HCT116 (cell line): ENCODE measurements at regions not wholly inside any gene's neighbourhood (a gene's known extent, or its start where the extent isn't known, plus 50 kb on each side); places are given as distances from the start of the nearest gene placed in this dataset.

Experiments used
- ATAC-seq: fragments of 200-7000 bp; cut with Tn5 transposase; 2 replicates; pipeline ENCODE4 v1.9.1; 2020; ENCODE audit warnings: mild to moderate bottlenecking, moderate library complexity
- BruUV-seq: library from RNA; stranded (reverse); fragments of 400-500 nt; replicated peaks from 2 replicates; lab custom pipeline; 2021; lab: Mats Ljungman, UMichigan
- CTCF ChIA-PET: fragments of 300-600 bp; sonication (Branson Sonifier 250); formaldehyde crosslinking; loops from one replicate; lab custom pipeline; 2021; ENCODE audit warnings: antibody characterized with exemption; lab: Charles Lee
- POLR2A ChIA-PET: fragments of 300-600, 350-600 bp; sonication (Branson Sonifier 250); formaldehyde crosslinking; loops from one replicate; lab custom pipeline; 2021; ENCODE audit warnings: antibody characterized with exemption; lab: Charles Lee
- RAD21 ChIA-PET, 2 experiments: fragments of 300-600 bp; sonication (Branson Sonifier 250); formaldehyde crosslinking; loops; one replicate each; lab custom pipeline; 2023; ENCODE audit warnings: low total read pairs in 2 of 2; ENCODE audit not compliant: uncharacterized antibody in 2 of 2, unreplicated experiment in 2 of 2, low non-redundant PET in 1 of 2; lab: Charles Lee
- DNase-seq: peaks from one replicate; pipeline ENCODE4 v3.0.0-alpha.2; 2010; ENCODE audit warnings: low read depth, low spot score
- H2AFZ ChIP-seq: fragments of 200-600 bp; shearing (Covaris generic), sonication (generic); 2 replicates; pipeline ENCODE4 v1.6.1; 2017; ENCODE audit warnings: low read depth, mixed run types, mixed read lengths, antibody characterized with exemption, low read length; ENCODE audit not compliant: poor library complexity, severe bottlenecking
- H3K27ac ChIP-seq: 2 replicates; pipeline ENCODE4 v1.5.1; 2012; ENCODE audit warnings: low read depth, low read length
- H3K27me3 ChIP-seq: fragments of 200-600 bp; sonication (generic); 2 replicates; pipeline ENCODE4 v1.6.1; 2016; ENCODE audit warnings: mixed run types, low read length, mixed read lengths; ENCODE audit not compliant: insufficient read depth
- H3K36me3 ChIP-seq, 2 experiments: fragments of 200-500 bp in 1 of 2; fragments of 200-600 bp in 1 of 2; sonication (Bioruptor generic) in 1 of 2; sonication (generic) in 1 of 2; 2 replicates each; pipeline versions ENCODE4 v1.5.1 to v1.6.1; 2014 to 2016; ENCODE audit warnings: low read length in 2 of 2, inconsistent platforms in 1 of 2, mixed read lengths in 1 of 2, mixed run types in 1 of 2; ENCODE audit not compliant: insufficient read depth in 2 of 2, control insufficient read depth in 1 of 2
- H3K4me1 ChIP-seq, 2 experiments: fragments of 200-600 bp in 1 of 2; sonication (generic) in 1 of 2; 2 replicates each; pipeline versions ENCODE4 v1.5.1 to v1.6.1; 2012 to 2017; ENCODE audit warnings: low read length in 2 of 2, inconsistent platforms in 1 of 2, mild to moderate bottlenecking in 1 of 2, mixed read lengths in 1 of 2, mixed run types in 1 of 2, moderate library complexity in 1 of 2; ENCODE audit not compliant: insufficient read depth in 2 of 2, control insufficient read depth in 1 of 2
- H3K4me2 ChIP-seq: fragments of 200-600 bp; sonication (generic); 2 replicates; pipeline ENCODE4 v1.6.1; 2017; ENCODE audit warnings: mixed run types, low read length, mixed read lengths
- H3K4me3 ChIP-seq, 2 experiments: fragments of 200-600 bp in 1 of 2; sonication (generic) in 1 of 2; replicated peaks in 1 of 2; 2 replicates each; pipeline ENCODE4 v1.5.1; 2011 to 2016; ENCODE audit warnings: low read length in 2 of 2, control low read depth in 1 of 2, low read depth in 1 of 2, mild to moderate bottlenecking in 1 of 2, mixed read lengths in 1 of 2, mixed run types in 1 of 2
- H3K79me2 ChIP-seq: fragments of 200-600 bp; sonication (generic); 2 replicates; pipeline ENCODE4 v1.6.1; 2017; ENCODE audit warnings: mild to moderate bottlenecking, mixed run types, low read length, moderate library complexity, mixed read lengths; ENCODE audit not compliant: insufficient read depth
- H3K9ac ChIP-seq: fragments of 200-600 bp; sonication (generic); 2 replicates; pipeline ENCODE4 v1.6.1; 2016; ENCODE audit warnings: low read length, mixed read lengths
- H3K9me2 ChIP-seq: fragments of 200-600 bp; sonication (generic), shearing (Covaris generic); 2 replicates; pipeline ENCODE4 v1.6.1; 2017; ENCODE audit warnings: mixed run types, mild to moderate bottlenecking, moderate library complexity; ENCODE audit not compliant: insufficient read depth
- H3K9me3 ChIP-seq, 2 experiments: fragments of 200-500 bp in 1 of 2; fragments of 200-600 bp in 1 of 2; sonication (Bioruptor generic) in 1 of 2; sonication (generic) in 1 of 2; 2 replicates each; pipeline ENCODE4 v1.6.1; 2014 to 2017; ENCODE audit warnings: low read length in 2 of 2, mixed read lengths in 2 of 2, inconsistent platforms in 1 of 2, low read depth in 1 of 2, mild to moderate bottlenecking in 1 of 2, mixed run types in 1 of 2, moderate library complexity in 1 of 2; ENCODE audit not compliant: control insufficient read depth in 1 of 2, insufficient read depth in 1 of 2
- H4K20me1 ChIP-seq: fragments of 200-600 bp; sonication (generic), shearing (Covaris generic); 2 replicates; pipeline ENCODE4 v1.6.1; 2017; ENCODE audit warnings: mixed run types, mild to moderate bottlenecking, moderate library complexity; ENCODE audit not compliant: insufficient read depth
- CEBPB ChIP-seq: IDR thresholded peaks from 2 replicates; pipeline ENCODE4 v1.6.1; 2012; ENCODE audit warnings: low read depth
- CTCF ChIP-seq, 3 experiments: fragments of 200-600 bp in 1 of 3; sonication (generic) in 1 of 3; IDR thresholded peaks in 2 of 3; conservative IDR thresholded peaks in 1 of 3; 2 replicates each; pipeline ENCODE4 v1.5.1; 2012 to 2017; ENCODE audit warnings: low read depth in 2 of 3, low read length in 2 of 3, antibody characterized with exemption in 1 of 3, borderline replicate concordance in 1 of 3, control low read depth in 1 of 3, mild to moderate bottlenecking in 1 of 3, mixed read lengths in 1 of 3, mixed run types in 1 of 3, moderate library complexity in 1 of 3; ENCODE audit not compliant: insufficient read depth in 1 of 3
- EZH2 ChIP-seq: fragments of 200-600 bp; sonication (generic); IDR thresholded peaks from 2 replicates; pipeline ENCODE4 v1.6.1; 2017; ENCODE audit warnings: antibody characterized with exemption, mixed run types
- EZH2phosphoT487 ChIP-seq: fragments of 200-600 bp; IDR thresholded peaks from 2 replicates; pipeline ENCODE4 v1.6.1; 2018; ENCODE audit warnings: antibody characterized with exemption, borderline replicate concordance
- FOSL1 ChIP-seq: IDR thresholded peaks from 2 replicates; pipeline ENCODE4 v1.6.1; 2012; ENCODE audit warnings: low read depth
- JUND ChIP-seq: IDR thresholded peaks from 2 replicates; pipeline ENCODE4 v1.6.1; 2012
- RAD21 ChIP-seq: IDR thresholded peaks from 2 replicates; pipeline ENCODE4 v1.6.1; 2012; ENCODE audit warnings: low read depth, mild to moderate bottlenecking
- SIN3A ChIP-seq: IDR thresholded peaks from 2 replicates; pipeline ENCODE4 v1.6.1; 2012; ENCODE audit warnings: low read depth
- SP1 ChIP-seq: IDR thresholded peaks from 2 replicates; pipeline ENCODE4 v1.6.1; 2012; ENCODE audit warnings: low read depth
- YY1 ChIP-seq: IDR thresholded peaks from 2 replicates; pipeline ENCODE4 v1.6.1; 2011; ENCODE audit warnings: low read length, low read depth, moderate library complexity, mild to moderate bottlenecking; ENCODE audit not compliant: insufficient replicate concordance; ENCODE audit errors: extremely low read depth
- ZBTB33 ChIP-seq: IDR thresholded peaks from 2 replicates; pipeline ENCODE4 v1.6.1; 2011; ENCODE audit warnings: mild to moderate bottlenecking, low read length, moderate library complexity; ENCODE audit not compliant: insufficient replicate concordance; ENCODE audit errors: extremely low read depth
- ZFX ChIP-seq: fragments of 450-650 bp; IDR thresholded peaks from 2 replicates; pipeline ENCODE4 v1.6.1; 2017
- ZNF274 ChIP-seq: fragments of 200-500 bp; sonication (Bioruptor generic); IDR thresholded peaks from 2 replicates; pipeline ENCODE4 v1.6.1; 2014; ENCODE audit warnings: mild to moderate bottlenecking, low read depth, low read length, inconsistent platforms
- intact Hi-C: fragments of 100-400 bp; cut with micrococcal nuclease; formaldehyde crosslinking; loops from 2 replicates; pipeline ENCODE4 v1.10.0; 2022
- TF ChIP-seq, protein P1 (sequence below): IDR thresholded peaks from 2 replicates; pipeline ENCODE4 v1.6.1; 2012

DNA sequence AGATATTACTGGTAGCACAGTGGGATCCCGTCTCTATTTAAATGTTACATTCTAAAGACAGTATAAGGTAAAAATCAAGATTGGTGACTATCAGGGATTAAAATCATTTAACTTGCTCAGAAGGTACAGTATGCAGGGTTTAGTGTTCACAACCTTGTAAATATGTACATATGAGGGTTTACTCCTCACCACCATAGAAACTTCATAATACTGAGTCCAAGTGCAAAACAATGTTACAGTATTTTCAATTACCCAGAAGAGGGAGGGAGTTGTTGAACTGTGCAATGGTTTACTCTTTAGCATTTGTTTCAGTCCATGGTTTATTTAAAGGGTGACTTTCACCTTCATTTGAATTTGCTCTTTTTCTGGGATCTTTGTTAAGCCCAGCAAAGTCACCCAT, 165.1 kb downstream of the ZNF621 start:
- H3K4me3 ChIP-seq, result no peak overlapping the region
- BruUV-seq, result no TSS peak
- H2AFZ ChIP-seq, result no peak overlapping the region
- POLR2A ChIA-PET, result no interaction called here
- peaks cover 4% of the 10 kb centered on the region; the same call in 1 of the 2 replicates for H3K27me3 ChIP-seq
- ATAC-seq (no peak), DNase-seq (no peak)
- TF ChIP-seq, protein P1, sequence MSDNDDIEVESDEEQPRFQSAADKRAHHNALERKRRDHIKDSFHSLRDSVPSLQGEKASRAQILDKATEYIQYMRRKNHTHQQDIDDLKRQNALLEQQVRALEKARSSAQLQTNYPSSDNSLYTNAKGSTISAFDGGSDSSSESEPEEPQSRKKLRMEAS, result no peak
- TF ChIP-seq EZH2phosphoT487 (no peak), CTCF (IDR thresholded peaks at IDR 0.05 in 2 of 3, conservative IDR thresholded peaks at IDR 0.05 in 1 of 3; ENCODE audit: borderline replicate concordance in 1 of 3, insufficient read depth in 1 of 3, low read depth in 2 of 3, low read length in 2 of 3) (no peak), EZH2 (no peak), SIN3A (no peak), JUND (no peak), CEBPB (no peak)
- H3K79me2 ChIP-seq, result no peaks in the 10 kb centered on the region
- no peaks in the 10 kb centered on the region for H3K4me1 ChIP-seq
- no peaks in the 10 kb centered on the region for H3K9me2 ChIP-seq
- RAD21 ChIA-PET, result no interaction called here
- intact Hi-C loops, result no loop called here
- no peaks in the 10 kb centered on the region for H3K36me3 ChIP-seq
- H3K9ac ChIP-seq, result no peak overlapping the region
- no peak overlapping the region for H3K27ac ChIP-seq
- no peak overlapping the region for H3K4me2 ChIP-seq
- no peaks in the 10 kb centered on the region for H4K20me1 ChIP-seq
- CTCF ChIA-PET, result no interaction called here
- no peaks in the 10 kb centered on the region for H3K9me3 ChIP-seq

DNA sequence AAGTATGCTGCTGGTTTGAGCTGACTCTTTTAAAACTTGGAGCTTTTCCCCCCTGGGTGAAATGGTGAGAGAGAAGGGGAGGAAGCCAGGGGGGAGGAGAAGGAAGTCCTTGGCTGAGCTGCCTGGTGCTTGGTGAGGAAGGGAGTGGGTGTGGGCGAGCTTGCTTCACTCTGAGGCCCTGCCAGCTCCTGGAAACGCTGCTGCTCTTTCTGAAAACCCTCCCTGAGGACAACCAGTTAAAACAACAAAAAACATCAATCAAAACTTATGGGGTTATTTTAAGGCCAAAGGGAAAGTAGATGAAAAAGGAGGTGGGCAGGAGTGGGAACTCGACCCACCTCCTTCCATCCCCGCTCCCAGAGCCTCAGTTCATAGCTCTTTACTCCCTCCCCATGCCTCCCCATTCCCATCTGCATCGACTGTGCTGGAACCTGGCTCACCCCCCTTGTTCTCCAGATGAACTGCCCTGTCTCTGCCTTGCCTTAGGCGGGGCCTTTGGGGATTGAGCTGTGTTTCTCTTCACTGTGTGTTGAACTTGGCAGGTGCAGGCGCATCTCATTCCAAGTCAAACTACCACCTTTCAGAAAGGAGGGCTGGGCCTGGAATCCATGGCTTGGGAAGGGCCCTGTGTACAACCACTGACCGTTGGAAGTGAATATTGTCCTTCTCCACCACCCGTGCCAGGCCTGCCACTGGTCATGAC, 166.1 kb downstream of the ZNF621 start:
- peak; percentile 14; the same call in 1 of the 2 replicates for ATAC-seq
- Histone ChIP-seq H3K4me3 (no peak overlapping the region), H3K9me2 (no peaks in the 10 kb centered on the region), H4K20me1 (no peaks in the 10 kb centered on the region), H3K27ac (no peak overlapping the region)
- no peak for DNase-seq
- TF ChIP-seq YY1, result no peak
- no peak for TF ChIP-seq SIN3A
- no peak for TF ChIP-seq ZFX
- TF ChIP-seq EZH2, result no peak
- TF ChIP-seq RAD21, result no peak
- TF ChIP-seq, protein P1, result no peak
- no peak for TF ChIP-seq ZNF274
- TF ChIP-seq FOSL1, result no peak
- no peak for TF ChIP-seq EZH2phosphoT487
- TF ChIP-seq SP1, result no peak
- TF ChIP-seq ZBTB33, result no peak
- TF ChIP-seq, all 23 proteins: peak for 0
- ChIA-PET CTCF (no interaction called here), RAD21 (no interaction called here), POLR2A (no interaction called here)
- no peaks in the 10 kb centered on the region for H3K36me3 ChIP-seq
- H3K9ac ChIP-seq, result no peak overlapping the region
- H3K79me2 ChIP-seq, result no peaks in the 10 kb centered on the region
- intact Hi-C loops, result no loop called here
- no TSS peak for BruUV-seq
- H3K4me2 ChIP-seq, result no peak overlapping the region
- no peak overlapping the region for H2AFZ ChIP-seq
- no peaks in the 10 kb centered on the region for H3K4me1 ChIP-seq
- no peaks in the 10 kb centered on the region for H3K9me3 ChIP-seq
- H3K27me3 ChIP-seq, result peaks cover 7% of the 10 kb centered on the region; the same call in 1 of the 2 replicates
